GM18499 (cell line): ENCODE measurements at regions not wholly inside any gene's neighbourhood (a gene's known extent, or its start where the extent isn't known, plus 50 kb on each side); places are given as distances from the start of the nearest gene placed in this dataset.

Source experiments
- ATAC-seq: cut with Tn5 transposase; IDR thresholded peaks from one replicate; pipeline ENCODE4 v1.9.1; 2021; ENCODE audit warnings: moderate number of reproducible peaks; ENCODE audit not compliant: insufficient read depth, unreplicated experiment

- no peak for ATAC-seq
Measured at GRCh38 chr13:99626461-99627082, 125.3 kb downstream of the TM9SF2 start.

GRCh38 chr13:99624936-99625540 lies 123.8 kb downstream of the TM9SF2 start:
- no peak for ATAC-seq

- no peak for ATAC-seq
Measured at GRCh38 chr13:99620806-99621205, 119.5 kb downstream of the TM9SF2 start.

- ATAC-seq = no peak
Measured at GRCh38 chr13:99619207-99619606, 117.9 kb downstream of the TM9SF2 start.

GRCh38 chr13:99617474-99618255 lies 116.4 kb downstream of the TM9SF2 start:
- no peak for ATAC-seq

GRCh38 chr13:99614465-99614885 lies 113.2 kb downstream of the TM9SF2 start:
- no peak for ATAC-seq
